ENCODE measurements at regions not wholly inside any gene's neighbourhood (a gene's known extent, or its start where the extent isn't known, plus 50 kb on each side); places are given as distances from the start of the nearest gene placed in this dataset.

GRCh38 chrX:8868906-8869305 lies 67.7 kb upstream of the FAM9A start:
- DNase-seq = no peak

- DNase-seq = no peak
These were observed 67.0 kb upstream of the FAM9A start for GRCh38 chrX:8868070-8868773.

GRCh38 chrX:8867406-8867805 lies 66.2 kb upstream of the FAM9A start:
- no peak for DNase-seq

- no peak for DNase-seq
These were observed 63.0 kb upstream of the FAM9A start for GRCh38 chrX:8864161-8864560.

- DNase-seq = no peak
These were observed 60.7 kb upstream of the FAM9A start for GRCh38 chrX:8861908-8862307.

- no peak for DNase-seq
These were observed 50.2 kb upstream of the FAM9A start for GRCh38 chrX:8851231-8851886.

Measured in stimulated activated naive CD4-positive, alpha-beta T cell (primary cell).